ENCODE measurements at regions not wholly inside any gene's neighbourhood (a gene's known extent, or its start where the extent isn't known, plus 50 kb on each side); places are given as distances from the start of the nearest gene placed in this dataset.

DNA sequence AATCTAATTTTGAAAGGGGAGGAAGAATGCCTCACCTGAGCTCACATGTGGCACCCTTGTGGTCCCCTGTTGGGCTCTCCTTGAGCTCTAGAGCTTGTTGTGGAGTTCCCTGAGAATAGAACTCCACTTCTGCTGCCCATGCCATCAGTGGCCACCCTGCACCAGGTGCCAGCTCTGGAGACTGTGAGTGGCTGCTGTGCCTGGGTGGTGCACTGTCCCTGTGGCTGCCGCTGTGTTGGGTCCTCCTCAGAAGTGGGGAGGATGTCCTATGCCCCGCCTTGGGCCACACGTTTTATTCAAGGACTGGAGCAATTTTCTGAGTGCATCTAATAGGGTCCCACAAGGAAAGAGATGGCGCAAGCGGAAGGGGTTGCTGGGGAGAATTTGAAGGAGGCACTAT is 67.9 kb upstream of the MAP3K7 start:
- DNase-seq, result no peak

DNA sequence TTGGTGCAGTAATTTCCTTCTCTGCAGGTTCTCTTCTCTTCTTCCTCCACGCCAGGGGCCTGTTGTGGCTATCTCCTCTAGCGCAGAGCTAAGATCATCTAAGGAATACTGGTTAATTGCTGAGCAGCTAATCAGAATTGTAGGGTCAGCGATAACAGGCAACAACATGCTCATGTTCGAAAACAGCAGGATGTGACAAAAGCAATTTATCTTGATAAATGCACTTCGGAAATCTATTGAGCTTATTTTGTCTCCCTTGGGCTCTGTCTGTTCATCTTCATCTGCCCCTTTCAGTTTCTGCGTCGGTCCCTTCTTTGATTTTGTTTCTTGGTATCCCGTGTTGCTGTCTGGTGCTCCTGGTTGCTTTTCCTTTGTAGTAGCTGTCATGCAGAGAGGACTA is 67.3 kb upstream of the MAP3K7 start:
- no peak for DNase-seq

- DNase-seq, result no peak
These were observed 66.9 kb upstream of the MAP3K7 start for GRCh38 chr6:90653750-90654149.

DNA sequence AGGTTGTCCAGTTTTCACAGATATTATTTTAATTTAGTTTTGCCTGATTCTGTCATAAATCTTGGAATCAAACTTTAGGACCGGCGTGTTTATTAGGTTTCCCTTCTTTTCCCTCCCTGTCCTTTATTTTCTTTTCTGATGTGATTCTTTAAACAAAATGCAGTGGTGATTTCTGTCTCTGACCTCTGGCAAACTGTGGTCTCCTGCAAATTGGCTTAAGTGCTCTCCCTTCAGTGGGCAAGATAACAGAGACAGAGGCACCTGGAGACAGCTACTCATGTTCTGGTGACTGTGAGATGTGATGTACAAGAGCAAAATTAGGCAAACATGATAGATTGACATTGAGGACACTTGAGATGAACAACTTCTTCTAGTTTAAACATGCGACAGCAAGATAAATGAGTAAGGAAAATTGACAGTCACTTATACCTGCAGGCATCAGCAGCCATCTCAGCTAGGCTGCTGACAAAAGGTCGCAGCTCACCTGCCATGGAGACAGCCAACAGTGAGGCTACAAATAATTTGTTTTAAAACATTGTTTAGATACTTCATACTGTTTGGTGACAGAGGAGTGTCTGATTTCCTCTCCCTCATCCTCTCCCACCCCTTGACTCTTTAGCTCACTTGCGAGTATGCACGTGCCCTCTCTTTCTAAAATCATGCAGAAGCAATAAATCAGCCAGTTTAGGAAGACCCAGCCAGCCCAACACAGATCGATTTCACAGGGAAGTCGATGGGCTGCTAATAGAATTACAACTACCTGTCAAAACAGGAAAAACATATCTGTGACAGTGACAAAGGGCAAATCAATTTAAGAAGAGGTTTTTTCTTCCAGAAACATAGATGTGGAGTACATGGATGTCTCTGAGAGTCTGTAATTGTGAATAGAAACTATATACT is 63.4 kb upstream of the MAP3K7 start:
- no peak for DNase-seq

GRCh38 chr6:90648873-90649272 is 62.0 kb upstream of the MAP3K7 start:
- no peak for DNase-seq

- DNase-seq, result no peak
These were observed 60.1 kb upstream of the MAP3K7 start for GRCh38 chr6:90646940-90647339.

GRCh38 chr6:90645634-90646033 is 58.8 kb upstream of the MAP3K7 start:
- DNase-seq, result no peak

DNA sequence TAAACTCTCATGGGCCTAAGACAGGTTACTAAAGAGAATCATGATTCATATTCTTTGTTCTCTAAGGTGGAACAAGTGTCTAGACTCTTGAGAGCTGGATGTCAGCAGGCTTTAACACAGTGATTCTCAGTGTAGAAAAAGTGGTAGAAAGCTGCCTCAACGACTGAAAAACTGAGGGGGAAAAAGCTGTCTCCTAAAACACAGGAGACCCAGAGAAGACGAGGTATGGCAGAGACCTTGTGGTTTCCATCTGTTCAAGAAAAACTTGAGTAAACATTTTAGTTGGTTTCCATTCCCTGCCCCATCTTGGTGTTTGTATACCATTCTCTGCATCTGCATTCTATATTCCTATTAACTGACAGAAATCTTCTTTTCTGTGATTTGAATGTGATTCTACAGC is 57.6 kb upstream of the MAP3K7 start:
- no peak for DNase-seq

DNA sequence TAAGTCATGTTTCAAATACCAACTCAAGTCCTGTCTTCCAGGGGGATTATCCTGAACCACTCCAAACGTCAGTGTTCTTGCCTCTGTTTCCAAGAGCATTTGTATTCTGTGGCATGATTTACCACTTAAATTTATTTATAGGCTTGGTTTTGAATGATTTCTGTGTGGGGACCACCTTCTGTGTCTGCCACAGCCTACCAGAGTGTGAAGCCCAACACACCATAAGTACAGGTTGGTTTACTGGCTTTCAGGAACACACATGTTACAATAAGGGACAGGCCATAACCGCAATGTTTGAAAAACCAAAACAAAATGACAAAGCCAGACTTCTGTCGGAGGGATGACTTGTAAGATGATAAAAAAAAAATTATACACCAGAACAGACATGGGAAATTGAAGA is 56.5 kb upstream of the MAP3K7 start:
- DNase-seq, result no peak

GRCh38 chr6:90637320-90637719 is 50.4 kb upstream of the MAP3K7 start:
- no peak for DNase-seq
